GM10266 (cell line): ENCODE measurements at regions not wholly inside any gene's neighbourhood (a gene's known extent, or its start where the extent isn't known, plus 50 kb on each side); places are given as distances from the start of the nearest gene placed in this dataset.
"Not testable (repeated sequence)": the region's sequence is repeated elsewhere in the genome, so short reads cannot be mapped to it uniquely, and the experiment has no call there.

Source experiments
- DNase-seq: peaks from one replicate; pipeline ENCODE4 v3.0.0; 2012; ENCODE audit errors: extremely low spot score
- CTCF ChIP-seq: IDR thresholded peaks from 2 replicates; pipeline ENCODE4 v1.5.1; 2012; ENCODE audit warnings: mild to moderate bottlenecking, low read depth; ENCODE audit not compliant: control insufficient read depth, insufficient read depth; ENCODE audit errors: missing control alignments

DNA sequence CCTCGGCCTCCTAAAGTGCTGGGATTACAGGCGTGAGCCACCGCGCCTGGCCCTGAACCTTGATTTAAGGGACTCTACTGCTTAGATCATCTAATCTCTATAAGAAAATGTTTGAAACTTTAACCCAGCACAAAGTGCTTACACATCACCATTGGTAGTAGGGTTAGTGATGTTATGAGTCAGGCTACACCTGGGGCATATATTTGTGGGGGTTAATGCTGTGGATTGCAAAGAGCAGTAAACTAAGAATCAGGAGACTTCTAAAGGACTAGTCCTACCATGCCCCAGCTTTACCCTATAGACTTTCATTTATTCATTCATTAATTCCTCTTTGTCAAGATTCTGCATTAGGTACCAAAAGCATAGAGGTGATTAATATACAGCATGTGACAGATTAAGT is 880.5 kb downstream of the TTLL7 start:
- no peak for TF ChIP-seq CTCF
- no peak for DNase-seq

DNA sequence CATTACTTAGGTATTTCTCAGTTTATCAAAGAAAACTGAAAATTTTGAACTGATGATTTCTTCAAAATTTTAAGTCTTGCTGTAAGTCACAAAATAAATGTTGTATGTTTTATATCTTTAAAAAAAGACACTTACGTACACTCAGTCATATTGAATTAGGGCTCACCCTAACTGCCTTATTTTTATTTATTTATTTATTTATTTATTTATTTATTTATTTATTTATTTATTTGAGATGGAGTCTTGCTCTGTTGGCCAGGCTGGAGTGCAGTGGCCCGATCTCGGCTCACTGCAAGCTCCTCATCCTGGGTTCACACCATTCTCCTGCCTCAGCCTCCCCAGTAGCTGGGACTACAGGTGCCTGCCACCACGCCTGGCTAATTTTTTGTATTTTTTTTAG is 881.9 kb downstream of the TTLL7 start:
- DNase-seq: not testable (repeated sequence)

DNA sequence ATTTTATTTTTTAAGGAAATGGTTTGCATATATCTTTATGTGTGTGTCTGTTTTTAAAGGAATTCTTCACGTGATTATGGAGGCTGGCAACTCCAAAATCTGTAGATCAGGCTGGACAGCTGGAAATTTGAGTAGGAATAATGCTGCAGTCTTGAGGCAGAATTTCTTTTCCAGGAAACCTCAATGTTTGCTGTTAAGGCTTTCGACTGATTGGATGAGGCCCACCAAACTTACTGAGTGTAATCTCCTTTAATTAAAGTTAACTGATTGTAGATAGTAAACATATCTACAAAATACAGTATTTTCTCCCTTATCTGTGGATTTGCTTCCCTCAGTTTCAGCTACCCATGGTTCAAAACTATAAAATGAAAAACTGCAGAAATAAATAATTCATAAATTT is 883.1 kb downstream of the TTLL7 start:
- no peak for TF ChIP-seq CTCF
- no peak for DNase-seq

GRCh38 chr1:83114136-83114834 is 884.6 kb downstream of the TTLL7 start:
- no peak for DNase-seq
- TF ChIP-seq CTCF: no peak

- no peak for TF ChIP-seq CTCF
- no peak for DNase-seq
Observed at GRCh38 chr1:83113652-83114051, 885.3 kb downstream of the TTLL7 start.

- no peak for DNase-seq
- TF ChIP-seq CTCF: no peak
Observed at GRCh38 chr1:83112248-83112885, 886.6 kb downstream of the TTLL7 start.

- no peak for DNase-seq
- no peak for TF ChIP-seq CTCF
Observed at GRCh38 chr1:83110156-83110555, 888.8 kb downstream of the TTLL7 start.
